KMS-11 (cell line): ENCODE measurements at regions not wholly inside any gene's neighbourhood (a gene's known extent, or its start where the extent isn't known, plus 50 kb on each side); places are given as distances from the start of the nearest gene placed in this dataset.

Source experiments
- H2AFZ ChIP-seq: fragments of 200-600 bp; sonication (generic); 2 replicates; pipeline ENCODE4 v1.6.1; 2016; ENCODE audit warnings: antibody characterized with exemption, mixed run types, low read depth
- H3K27ac ChIP-seq: fragments of 200-600 bp; sonication (generic); 2 replicates; pipeline ENCODE4 v1.6.1; 2016; ENCODE audit warnings: mild to moderate bottlenecking, mixed run types
- H3K27me3 ChIP-seq: fragments of 200-600 bp; sonication (generic); 2 replicates; pipeline ENCODE4 v1.6.1; 2017; ENCODE audit warnings: mild to moderate bottlenecking, low read depth, mixed run types, moderate library complexity; ENCODE audit not compliant: insufficient read depth
- H3K36me3 ChIP-seq: fragments of 200-600 bp; sonication (generic); 2 replicates; pipeline ENCODE4 v1.6.1; 2017; ENCODE audit warnings: mild to moderate bottlenecking, mixed run types; ENCODE audit not compliant: insufficient read depth
- H3K4me1 ChIP-seq: fragments of 200-600 bp; sonication (generic); 2 replicates; pipeline ENCODE4 v1.6.1; 2016; ENCODE audit warnings: mild to moderate bottlenecking, low read depth, mixed run types; ENCODE audit not compliant: poor library complexity, severe bottlenecking
- H3K4me2 ChIP-seq: fragments of 200-600 bp; sonication (generic); 2 replicates; pipeline ENCODE4 v1.7.0; 2016; ENCODE audit warnings: mild to moderate bottlenecking, mixed run types
- H3K4me3 ChIP-seq: fragments of 200-600 bp; sonication (generic); IDR thresholded peaks from 2 replicates; pipeline ENCODE4 v1.6.1; 2017; ENCODE audit warnings: low read depth, low read length, mixed read lengths; ENCODE audit not compliant: insufficient read depth
- H3K79me2 ChIP-seq: fragments of 200-600 bp; sonication (generic); 2 replicates; pipeline ENCODE4 v1.6.1; 2016; ENCODE audit warnings: low read depth, mixed run types; ENCODE audit not compliant: insufficient read depth
- H3K9ac ChIP-seq: fragments of 200-600 bp; sonication (generic); 2 replicates; pipeline ENCODE4 v1.6.1; 2016; ENCODE audit warnings: mild to moderate bottlenecking, mixed run types
- H4K20me1 ChIP-seq: fragments of 200-600 bp; sonication (generic); 2 replicates; pipeline ENCODE4 v1.6.1; 2016; ENCODE audit warnings: mild to moderate bottlenecking, mixed run types; ENCODE audit not compliant: insufficient read depth
- TF ChIP-seq, protein P1 (sequence below): fragments of 200-600 bp; sonication (generic); conservative IDR thresholded peaks from 2 replicates; pipeline ENCODE4 v1.6.1; 2017; ENCODE audit warnings: low read depth, mild to moderate bottlenecking, antibody characterized with exemption, low read length, moderate library complexity, mixed read lengths

DNA sequence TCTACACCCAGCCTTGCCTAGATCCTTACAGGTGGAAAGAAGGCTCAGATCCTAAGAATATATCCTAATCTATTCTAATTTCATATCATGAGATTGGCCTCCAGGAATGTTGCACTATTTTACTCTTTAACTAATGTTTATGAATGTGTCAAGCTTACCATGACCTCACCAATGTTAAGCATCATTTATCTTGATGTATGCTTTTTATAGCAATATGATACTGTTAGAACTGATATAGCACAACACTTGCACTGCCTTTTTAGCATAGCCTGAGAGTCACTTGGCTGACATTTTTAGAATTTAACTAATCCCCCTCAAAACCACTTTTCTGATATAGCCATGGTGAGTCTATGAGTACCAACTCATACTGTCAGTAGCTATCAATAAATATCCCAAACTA lies 191.5 kb upstream of the NR2F2 start:
- Histone ChIP-seq H3K4me1 (no peaks in the 10 kb centered on the region), H3K27me3 (no peaks in the 10 kb centered on the region), H4K20me1 (no peaks in the 10 kb centered on the region), H3K4me3 (no peak overlapping the region), H2AFZ (no peak overlapping the region), H3K79me2 (no peaks in the 10 kb centered on the region), H3K9ac (no peak overlapping the region), H3K36me3 (no peaks in the 10 kb centered on the region), H3K4me2 (no peak overlapping the region), H3K27ac (no peak overlapping the region)
- TF ChIP-seq, protein P1, sequence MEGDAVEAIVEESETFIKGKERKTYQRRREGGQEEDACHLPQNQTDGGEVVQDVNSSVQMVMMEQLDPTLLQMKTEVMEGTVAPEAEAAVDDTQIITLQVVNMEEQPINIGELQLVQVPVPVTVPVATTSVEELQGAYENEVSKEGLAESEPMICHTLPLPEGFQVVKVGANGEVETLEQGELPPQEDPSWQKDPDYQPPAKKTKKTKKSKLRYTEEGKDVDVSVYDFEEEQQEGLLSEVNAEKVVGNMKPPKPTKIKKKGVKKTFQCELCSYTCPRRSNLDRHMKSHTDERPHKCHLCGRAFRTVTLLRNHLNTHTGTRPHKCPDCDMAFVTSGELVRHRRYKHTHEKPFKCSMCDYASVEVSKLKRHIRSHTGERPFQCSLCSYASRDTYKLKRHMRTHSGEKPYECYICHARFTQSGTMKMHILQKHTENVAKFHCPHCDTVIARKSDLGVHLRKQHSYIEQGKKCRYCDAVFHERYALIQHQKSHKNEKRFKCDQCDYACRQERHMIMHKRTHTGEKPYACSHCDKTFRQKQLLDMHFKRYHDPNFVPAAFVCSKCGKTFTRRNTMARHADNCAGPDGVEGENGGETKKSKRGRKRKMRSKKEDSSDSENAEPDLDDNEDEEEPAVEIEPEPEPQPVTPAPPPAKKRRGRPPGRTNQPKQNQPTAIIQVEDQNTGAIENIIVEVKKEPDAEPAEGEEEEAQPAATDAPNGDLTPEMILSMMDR: no peak

DNA sequence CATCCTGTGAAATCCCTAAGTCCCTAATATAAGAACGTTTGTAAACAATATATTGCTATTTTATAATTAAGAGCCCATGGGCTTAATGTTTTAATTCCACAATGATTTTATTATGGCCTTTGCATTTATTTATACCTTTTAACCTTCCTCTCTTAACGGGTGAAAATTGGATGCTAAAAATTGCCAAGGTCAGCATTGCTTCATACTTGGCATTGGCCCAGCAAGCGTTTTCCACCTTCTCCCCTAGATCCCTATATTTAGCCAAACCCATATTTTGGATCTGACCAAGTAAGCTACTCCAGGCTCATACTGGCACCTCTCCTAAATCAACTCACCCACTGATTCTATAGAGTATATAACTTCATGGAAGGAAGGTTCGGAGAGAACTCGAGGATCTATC lies 188.0 kb upstream of the NR2F2 start:
- no peaks in the 10 kb centered on the region for H3K27me3 ChIP-seq
- no peak overlapping the region for H3K27ac ChIP-seq
- no peak overlapping the region for H2AFZ ChIP-seq
- no peaks in the 10 kb centered on the region for H3K36me3 ChIP-seq
- H3K4me2 ChIP-seq: no peak overlapping the region
- TF ChIP-seq, protein P1: no peak
- no peaks in the 10 kb centered on the region for H3K4me1 ChIP-seq
- H4K20me1 ChIP-seq: no peaks in the 10 kb centered on the region
- no peak overlapping the region for H3K9ac ChIP-seq
- no peaks in the 10 kb centered on the region for H3K79me2 ChIP-seq
- no peak overlapping the region for H3K4me3 ChIP-seq

DNA sequence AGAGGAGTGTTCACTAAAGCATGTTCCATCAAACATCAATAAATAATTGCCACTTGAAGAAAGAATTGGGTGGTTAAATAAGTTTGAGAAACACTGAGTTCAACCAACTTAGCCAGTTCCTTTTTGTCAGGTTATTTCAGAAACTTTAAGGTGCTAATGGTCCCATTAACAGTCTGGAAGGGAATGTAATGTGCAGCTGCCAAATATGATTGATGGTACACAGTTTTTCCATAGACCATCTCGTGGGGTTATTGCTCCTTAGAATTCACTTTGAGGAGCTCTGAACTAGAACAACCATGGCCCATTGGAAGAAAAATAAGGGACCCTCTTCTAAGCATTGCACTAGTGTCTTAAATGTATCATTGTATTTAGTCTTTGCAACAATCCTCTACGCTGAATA lies 185.8 kb upstream of the NR2F2 start:
- Histone ChIP-seq H3K4me3 (no peak overlapping the region), H3K79me2 (no peaks in the 10 kb centered on the region), H3K4me2 (no peak overlapping the region), H3K9ac (no peak overlapping the region), H3K4me1 (no peaks in the 10 kb centered on the region), H4K20me1 (no peaks in the 10 kb centered on the region), H3K36me3 (no peaks in the 10 kb centered on the region), H2AFZ (no peak overlapping the region), H3K27me3 (no peaks in the 10 kb centered on the region), H3K27ac (no peak overlapping the region)
- TF ChIP-seq, protein P1: no peak

DNA sequence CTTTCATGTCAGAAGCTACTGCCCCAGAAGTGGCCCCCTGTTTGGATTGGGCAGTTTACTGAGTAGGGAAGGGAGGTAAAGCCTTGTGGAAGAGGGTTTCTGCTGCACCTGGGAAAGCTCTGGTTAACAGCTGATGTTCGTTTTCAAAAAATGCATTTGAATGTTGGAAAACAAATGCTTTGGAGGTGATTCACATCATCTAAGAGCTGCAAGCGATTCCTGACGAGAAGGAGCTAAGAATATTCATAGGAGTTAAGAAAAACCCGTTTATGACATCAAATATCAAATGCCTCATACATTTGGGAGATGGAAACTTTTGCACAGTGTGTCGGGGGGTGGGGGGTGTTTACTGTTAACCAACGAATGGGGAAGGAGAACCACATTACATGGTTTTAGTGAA lies 183.8 kb upstream of the NR2F2 start:
- no peaks in the 10 kb centered on the region for H3K79me2 ChIP-seq
- H3K27me3 ChIP-seq: no peaks in the 10 kb centered on the region
- H3K9ac ChIP-seq: no peak overlapping the region
- H3K36me3 ChIP-seq: no peaks in the 10 kb centered on the region
- H2AFZ ChIP-seq: no peak overlapping the region
- TF ChIP-seq, protein P1: no peak
- no peaks in the 10 kb centered on the region for H4K20me1 ChIP-seq
- no peaks in the 10 kb centered on the region for H3K4me1 ChIP-seq
- no peak overlapping the region for H3K4me3 ChIP-seq
- no peak overlapping the region for H3K4me2 ChIP-seq
- no peak overlapping the region for H3K27ac ChIP-seq

DNA sequence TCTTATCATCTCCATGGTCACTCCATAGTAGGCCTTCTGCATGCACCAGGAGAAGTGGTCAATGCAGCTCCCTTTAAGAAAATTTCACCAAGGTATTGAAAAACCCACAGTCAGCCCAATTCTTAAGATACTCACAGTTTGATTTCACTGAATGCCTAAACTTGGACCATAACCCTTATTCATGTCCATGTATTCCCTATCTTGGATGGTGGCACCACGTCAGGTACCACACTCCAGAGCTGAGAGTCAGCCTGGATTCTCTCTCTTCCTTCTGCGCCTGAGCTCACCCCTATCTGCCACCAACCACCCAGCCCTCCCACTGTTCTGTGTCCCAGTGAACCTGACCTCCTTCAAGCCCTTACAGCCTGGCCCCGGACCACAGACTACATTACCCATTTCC lies 183.2 kb upstream of the NR2F2 start:
- no peak overlapping the region for H3K9ac ChIP-seq
- H3K4me1 ChIP-seq: no peaks in the 10 kb centered on the region
- H3K27ac ChIP-seq: no peak overlapping the region
- no peak overlapping the region for H2AFZ ChIP-seq
- H3K4me2 ChIP-seq: no peak overlapping the region
- TF ChIP-seq, protein P1: no peak
- no peaks in the 10 kb centered on the region for H4K20me1 ChIP-seq
- no peaks in the 10 kb centered on the region for H3K36me3 ChIP-seq
- no peaks in the 10 kb centered on the region for H3K79me2 ChIP-seq
- no peak overlapping the region for H3K4me3 ChIP-seq
- no peaks in the 10 kb centered on the region for H3K27me3 ChIP-seq
